ENCODE measurements at regions not wholly inside any gene's neighbourhood (a gene's known extent, or its start where the extent isn't known, plus 50 kb on each side); places are given as distances from the start of the nearest gene placed in this dataset.

GRCh38 chrX:94871640-94872039 is 1197.6 kb downstream of the FAM133A start:
- Histone ChIP-seq H3K27me3 (no peaks in the 10 kb centered on the region), H3K9me3 (no peaks in the 10 kb centered on the region), H3K4me3 (no peak overlapping the region), H3K4me1 (no peaks in the 10 kb centered on the region), H3K27ac (no peak overlapping the region), H3K36me3 (no peaks in the 10 kb centered on the region)
- in situ Hi-C loops (cut with MboI; ENCODE audit: low pct_ligation_motif_present in 1 of 4, low pct_unique_long_range_greater_than_20kb in 1 of 4, low sequenced_read_pairs in 3 of 4) (no loop called here), intact Hi-C loops (cut with DNase I; ENCODE audit: low total_unique reads) (no loop called here)
- no peak for DNase-seq
- TF ChIP-seq CTCF (IDR thresholded peaks at IDR 0.05) = no peak
- TF ChIP-seq POLR2A (IDR thresholded peaks at IDR 0.05) = no peak
- TF ChIP-seq EP300 (IDR thresholded peaks at IDR 0.05; ENCODE audit: low read depth) = no peak
- no peak for TF ChIP-seq POLR2AphosphoS5 (IDR thresholded peaks at IDR 0.05)
- WGBS, 2 donors (ENCODE audit: low coverage in 1 of 2) = 81% methylated on average over 7 of the region's 9 CpGs; no CpG with 5 or more reads in 1 of the 2 donors

GRCh38 chrX:94901849-94902248 is 1227.8 kb downstream of the FAM133A start:
- Histone ChIP-seq H3K4me1 (no peaks in the 10 kb centered on the region), H3K36me3 (no peaks in the 10 kb centered on the region), H3K27me3 (no peaks in the 10 kb centered on the region), H3K27ac (no peak overlapping the region), H3K9me3 (no peaks in the 10 kb centered on the region), H3K4me3 (no peak overlapping the region)
- DNase-seq = no peak
- no peak for TF ChIP-seq POLR2A (IDR thresholded peaks at IDR 0.05)
- TF ChIP-seq EP300 (IDR thresholded peaks at IDR 0.05; ENCODE audit: low read depth) = no peak
- TF ChIP-seq CTCF (IDR thresholded peaks at IDR 0.05) = no peak
- no peak for TF ChIP-seq POLR2AphosphoS5 (IDR thresholded peaks at IDR 0.05)
- in situ Hi-C loops (cut with MboI; ENCODE audit: low pct_ligation_motif_present in 1 of 4, low pct_unique_long_range_greater_than_20kb in 1 of 4, low sequenced_read_pairs in 3 of 4) (no loop called here), intact Hi-C loops (cut with DNase I; ENCODE audit: low total_unique reads) (no loop called here)
- WGBS, 2 donors (ENCODE audit: low coverage in 1 of 2) = 74% methylated on average over 4 of the region's 4 CpGs; no CpG with 5 or more reads in 1 of the 2 donors

- in situ Hi-C loops (cut with MboI; ENCODE audit: low pct_ligation_motif_present in 1 of 4, low pct_unique_long_range_greater_than_20kb in 1 of 4, low sequenced_read_pairs in 3 of 4) = no loop called here
These were observed 1234.2 kb downstream of the FAM133A start for GRCh38 chrX:94908171-94908570.

GRCh38 chrX:94908648-94909047 is 1234.6 kb downstream of the FAM133A start:
- no peaks in the 10 kb centered on the region for H3K36me3 ChIP-seq
- H3K9me3 ChIP-seq = no peaks in the 10 kb centered on the region
- WGBS, 2 donors (ENCODE audit: low coverage in 1 of 2) = 71% methylated on average over 7 of the region's 7 CpGs; no CpG with 5 or more reads in 1 of the 2 donors
- DNase-seq = no peak
- in situ Hi-C loops (cut with MboI; ENCODE audit: low pct_ligation_motif_present in 1 of 4, low pct_unique_long_range_greater_than_20kb in 1 of 4, low sequenced_read_pairs in 3 of 4) = no loop called here
- no peak overlapping the region for H3K4me3 ChIP-seq
- no peak for TF ChIP-seq EP300 (IDR thresholded peaks at IDR 0.05; ENCODE audit: low read depth)
- TF ChIP-seq POLR2AphosphoS5 (IDR thresholded peaks at IDR 0.05) = no peak
- TF ChIP-seq POLR2A (IDR thresholded peaks at IDR 0.05) = no peak
- TF ChIP-seq CTCF (IDR thresholded peaks at IDR 0.05) = no peak
- H3K27me3 ChIP-seq = no peaks in the 10 kb centered on the region
- intact Hi-C loops (cut with DNase I; ENCODE audit: low total_unique reads) = no loop called here
- H3K27ac ChIP-seq = no peak overlapping the region
- H3K4me1 ChIP-seq = no peaks in the 10 kb centered on the region

More at GRCh38 chrX:94908171-94908570, 1234.2 kb downstream of the FAM133A start:
- no peak overlapping the region for H3K4me3 ChIP-seq
- no peak for DNase-seq
- H3K4me1 ChIP-seq = no peaks in the 10 kb centered on the region
- H3K36me3 ChIP-seq = no peaks in the 10 kb centered on the region
- no peaks in the 10 kb centered on the region for H3K27me3 ChIP-seq
- H3K9me3 ChIP-seq = no peaks in the 10 kb centered on the region
- H3K27ac ChIP-seq = no peak overlapping the region
- TF ChIP-seq POLR2AphosphoS5 (IDR thresholded peaks at IDR 0.05) (no peak), EP300 (IDR thresholded peaks at IDR 0.05; ENCODE audit: low read depth) (no peak), POLR2A (IDR thresholded peaks at IDR 0.05) (no peak), CTCF (IDR thresholded peaks at IDR 0.05) (no peak)
- intact Hi-C loops (cut with DNase I; ENCODE audit: low total_unique reads) = no loop called here
- 65% methylated on average over 7 of the region's 7 CpGs; no CpG with 5 or more reads in 1 of the 2 donors for WGBS, 2 donors (ENCODE audit: low coverage in 1 of 2)
